Activated naive CD8-positive, alpha-beta T cell treated with anti-CD3 and anti-CD28 coated beads for 36 hours (primary cell): ENCODE measurements at regions not wholly inside any gene's neighbourhood (a gene's known extent, or its start where the extent isn't known, plus 50 kb on each side); places are given as distances from the start of the nearest gene placed in this dataset.

Experiments
- DNase-seq: peaks from one replicate; pipeline ENCODE4 v3.0.0; 2021
- H3K27ac Mint-ChIP-seq: one replicate; pipeline ENCODE4 v1.8.0; 2022; ENCODE audit warnings: mild to moderate bottlenecking, moderate library complexity, mixed read lengths
- H3K27me3 Mint-ChIP-seq: one replicate; pipeline ENCODE4 v1.8.0; 2022; ENCODE audit warnings: mild to moderate bottlenecking, mixed read lengths
- H3K36me3 Mint-ChIP-seq: one replicate; pipeline ENCODE4 v1.8.0; 2021; ENCODE audit warnings: mild to moderate bottlenecking, mixed read lengths
- H3K4me1 Mint-ChIP-seq: one replicate; pipeline ENCODE4 v1.8.0; 2021; ENCODE audit warnings: mixed read lengths
- H3K4me3 Mint-ChIP-seq: one replicate; pipeline ENCODE4 v1.8.0; 2022; ENCODE audit warnings: mild to moderate bottlenecking, moderate library complexity, mixed read lengths
- H3K9me3 Mint-ChIP-seq: one replicate; pipeline ENCODE4 v1.8.0; 2022; ENCODE audit warnings: mixed read lengths

DNA sequence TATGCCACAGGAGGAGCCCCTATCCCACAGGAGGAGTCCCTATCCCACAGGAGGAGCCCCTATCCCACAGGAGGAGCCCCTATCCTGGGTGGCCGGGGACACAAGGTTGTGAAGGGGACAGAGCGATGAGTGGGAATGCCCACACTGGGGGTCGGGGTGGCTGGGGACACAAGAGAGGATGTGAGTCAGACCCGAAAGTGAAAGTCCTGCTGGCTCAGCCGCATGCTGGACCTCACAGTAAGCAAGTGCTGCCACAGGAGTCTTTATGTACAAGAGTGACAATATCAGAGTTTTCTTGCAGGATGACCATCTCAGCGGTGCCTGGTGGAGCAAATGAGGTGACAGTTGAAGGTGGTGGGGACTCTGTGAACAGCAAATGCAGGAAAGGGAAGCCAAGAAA is 93.7 kb downstream of the PSMB1 start:
- no peak overlapping the region for H3K4me3 Mint-ChIP-seq
- H3K27ac Mint-ChIP-seq: peak overlapping the region; percentile 31
- peaks cover 32% of the 10 kb centered on the region for H3K4me1 Mint-ChIP-seq

DNA sequence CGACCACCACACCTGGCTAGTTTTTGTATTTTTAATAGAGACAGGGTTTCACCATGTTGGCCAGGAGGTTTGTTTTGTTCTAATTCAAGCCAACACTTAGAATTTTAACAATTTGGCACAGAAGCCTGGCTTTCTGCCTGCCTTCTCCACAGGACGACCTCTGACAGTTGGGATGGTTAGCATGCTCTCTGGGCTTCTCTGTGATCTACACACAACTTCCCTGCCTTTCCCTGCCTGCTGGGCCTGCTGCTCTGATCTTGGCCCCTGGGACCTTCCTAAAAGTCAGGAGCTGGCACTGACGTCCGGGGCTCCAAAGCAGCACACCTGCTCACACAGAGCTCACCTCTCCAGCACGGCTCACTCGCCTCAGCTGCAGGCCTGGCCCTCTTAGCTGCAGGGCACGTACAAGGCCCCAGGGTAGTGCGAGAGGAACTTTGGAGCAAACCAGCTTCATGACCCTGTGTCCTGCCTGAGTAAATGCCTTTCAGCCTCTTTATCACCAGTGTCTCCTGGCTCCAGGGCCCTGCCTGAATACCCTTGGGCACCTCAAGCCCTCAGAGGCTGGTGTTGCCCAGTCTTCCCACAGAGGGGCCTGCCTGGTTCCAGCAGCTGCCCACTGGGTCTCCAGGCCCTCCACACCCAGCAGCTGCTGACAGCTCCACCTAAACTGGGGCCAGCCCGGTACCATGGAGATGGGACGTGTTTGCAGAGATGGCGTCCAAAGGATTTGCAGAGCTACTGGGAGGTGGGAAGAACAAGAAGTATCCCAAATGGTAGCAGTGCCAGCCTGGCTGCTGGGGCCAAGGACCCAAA is 96.0 kb downstream of the PSMB1 start:
- Mint-ChIP-seq H3K4me1 (peaks cover 19% of the 10 kb centered on the region), H3K4me3 (no peak overlapping the region), H3K27ac (no peak overlapping the region), H3K9me3 (no peaks in the 10 kb centered on the region), H3K36me3 (no peaks in the 10 kb centered on the region), H3K27me3 (peaks cover 6% of the 10 kb centered on the region)
- DNase-seq: no peak

More for the DNA sequence above, 93.7 kb downstream of the PSMB1 start:
- H3K36me3 Mint-ChIP-seq: no peaks in the 10 kb centered on the region
- H3K9me3 Mint-ChIP-seq: no peaks in the 10 kb centered on the region
- peak; percentile 66 for DNase-seq
- H3K27me3 Mint-ChIP-seq: peaks cover 6% of the 10 kb centered on the region
